ENCODE measurements at regions not wholly inside any gene's neighbourhood (a gene's known extent, or its start where the extent isn't known, plus 50 kb on each side); places are given as distances from the start of the nearest gene placed in this dataset.
"Not testable (repeated sequence)": the region's sequence is repeated elsewhere in the genome, so short reads cannot be mapped to it uniquely, and the experiment has no call there.

DNA sequence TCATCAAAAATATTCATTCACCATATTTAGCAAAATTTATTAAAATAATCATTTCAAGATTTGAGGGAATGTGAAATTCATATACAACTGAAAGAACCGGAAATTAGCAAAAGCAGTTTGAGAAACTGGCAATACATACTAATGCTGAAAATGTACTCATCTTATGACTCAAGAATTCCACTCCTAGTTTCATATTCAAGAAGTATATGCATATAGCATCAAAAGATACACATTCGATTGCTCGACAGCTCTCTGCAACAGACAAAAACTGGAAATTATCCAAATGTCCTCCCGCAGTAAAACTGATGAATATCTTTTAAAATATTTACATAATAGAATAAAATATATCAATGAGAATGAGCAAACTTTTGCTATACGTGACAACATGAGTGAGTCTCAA, 189.2 kb upstream of the MGAT4C start:
- FAIRE-seq (no peak), DNase-seq (ENCODE audit: insufficient read length, low spot score) (no peak)
- TF ChIP-seq PAX5 (IDR thresholded peaks at IDR 0.05; ENCODE audit: insufficient read depth, low read length, severe bottlenecking), result no peak
- TF ChIP-seq POLR2AphosphoS5 (IDR thresholded peaks at IDR 0.05; ENCODE audit: low read depth, low read length), result no peak
- TF ChIP-seq POU2F2 (IDR thresholded peaks at IDR 0.05; ENCODE audit: low read depth, low read length), result no peak
- no peak for TF ChIP-seq POLR2A (IDR thresholded peaks at IDR 0.05; ENCODE audit: low read depth, low read length)
- TF ChIP-seq TAF1 (IDR thresholded peaks at IDR 0.05; ENCODE audit: low read depth, low read length), result no peak
- no peak for TF ChIP-seq SPI1 (IDR thresholded peaks at IDR 0.05; ENCODE audit: low read depth, low read length)

DNA sequence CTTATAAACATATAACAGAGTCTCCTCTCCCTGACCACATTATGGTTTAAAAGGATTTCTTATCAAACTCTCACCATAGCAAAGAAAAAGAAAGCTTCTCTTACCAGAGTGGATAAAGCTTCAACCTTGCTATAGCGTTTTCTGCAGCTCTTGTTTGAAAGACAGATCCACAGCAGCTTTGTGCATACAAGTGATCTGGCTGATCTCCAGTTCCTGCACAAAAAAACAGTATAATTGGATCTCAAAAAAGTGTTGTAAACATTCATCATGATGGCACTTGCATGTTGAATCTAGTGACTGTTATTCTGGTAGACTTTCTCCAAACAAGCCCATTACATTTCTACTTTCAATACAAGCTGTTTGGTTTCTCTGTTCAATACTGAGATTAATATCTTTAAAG, 178.9 kb upstream of the MGAT4C start:
- FAIRE-seq (no peak), DNase-seq (ENCODE audit: insufficient read length, low spot score) (no peak)
- no peak for TF ChIP-seq POU2F2 (IDR thresholded peaks at IDR 0.05; ENCODE audit: low read depth, low read length)
- no peak for TF ChIP-seq POLR2AphosphoS5 (IDR thresholded peaks at IDR 0.05; ENCODE audit: low read depth, low read length)
- TF ChIP-seq POLR2A (IDR thresholded peaks at IDR 0.05; ENCODE audit: low read depth, low read length), result no peak
- TF ChIP-seq SPI1 (IDR thresholded peaks at IDR 0.05; ENCODE audit: low read depth, low read length), result no peak
- no peak for TF ChIP-seq PAX5 (IDR thresholded peaks at IDR 0.05; ENCODE audit: insufficient read depth, low read length, severe bottlenecking)
- no peak for TF ChIP-seq TAF1 (IDR thresholded peaks at IDR 0.05; ENCODE audit: low read depth, low read length)

DNA sequence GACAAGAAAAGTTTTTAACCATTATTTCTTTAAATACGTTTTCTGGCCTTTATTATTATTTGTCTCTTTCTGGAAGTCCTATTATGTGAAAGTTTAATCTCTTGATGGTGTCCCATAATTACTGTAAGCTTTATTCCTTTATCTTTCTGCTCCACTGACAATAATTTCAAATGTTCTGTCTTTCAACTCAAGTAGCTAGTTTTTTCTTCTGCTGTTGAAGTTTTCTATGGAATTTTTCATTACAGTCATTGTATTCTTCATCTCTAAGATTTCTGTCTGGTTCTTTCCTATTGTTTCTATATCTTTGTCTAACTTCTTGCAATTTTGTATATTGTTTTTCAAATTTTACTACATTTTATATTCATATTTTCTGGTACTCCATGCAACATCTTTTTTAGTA, 173.6 kb upstream of the MGAT4C start:
- no peak for FAIRE-seq

DNA sequence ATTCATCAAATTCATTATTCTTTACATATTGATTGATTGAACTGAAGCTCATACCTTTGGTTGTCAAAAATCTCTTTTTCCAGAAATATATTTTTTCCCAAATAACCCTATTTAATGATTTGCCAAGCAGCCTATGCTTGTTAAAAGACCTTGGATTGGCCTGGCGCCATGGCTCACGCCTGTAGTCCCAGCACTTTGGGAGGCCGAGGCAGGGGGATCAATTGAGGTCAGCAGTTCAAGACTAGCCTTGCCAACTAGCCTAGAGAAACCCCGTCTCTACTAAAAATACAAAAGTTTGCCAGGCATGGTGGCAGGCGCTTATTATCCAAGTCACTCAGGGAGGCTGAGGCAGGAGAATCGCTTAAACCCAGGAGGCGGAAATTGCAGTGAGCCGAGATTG, 165.1 kb upstream of the MGAT4C start:
- FAIRE-seq (no peak), DNase-seq (ENCODE audit: insufficient read length, low spot score) (no peak)
- TF ChIP-seq SPI1 (IDR thresholded peaks at IDR 0.05; ENCODE audit: low read depth, low read length), result no peak
- TF ChIP-seq TAF1 (IDR thresholded peaks at IDR 0.05; ENCODE audit: low read depth, low read length), result no peak
- no peak for TF ChIP-seq POLR2AphosphoS5 (IDR thresholded peaks at IDR 0.05; ENCODE audit: low read depth, low read length)
- no peak for TF ChIP-seq POLR2A (IDR thresholded peaks at IDR 0.05; ENCODE audit: low read depth, low read length)
- TF ChIP-seq PAX5 (IDR thresholded peaks at IDR 0.05; ENCODE audit: insufficient read depth, low read length, severe bottlenecking), result no peak
- TF ChIP-seq POU2F2 (IDR thresholded peaks at IDR 0.05; ENCODE audit: low read depth, low read length), result no peak

More for the DNA sequence above, 173.6 kb upstream of the MGAT4C start:
- DNase-seq (ENCODE audit: insufficient read length, low spot score), result no peak
- TF ChIP-seq POLR2A (IDR thresholded peaks at IDR 0.05; ENCODE audit: low read depth, low read length), result no peak
- TF ChIP-seq PAX5 (IDR thresholded peaks at IDR 0.05; ENCODE audit: insufficient read depth, low read length, severe bottlenecking), result no peak
- no peak for TF ChIP-seq TAF1 (IDR thresholded peaks at IDR 0.05; ENCODE audit: low read depth, low read length)
- TF ChIP-seq POU2F2 (IDR thresholded peaks at IDR 0.05; ENCODE audit: low read depth, low read length), result no peak
- TF ChIP-seq POLR2AphosphoS5 (IDR thresholded peaks at IDR 0.05; ENCODE audit: low read depth, low read length), result no peak
- TF ChIP-seq SPI1 (IDR thresholded peaks at IDR 0.05; ENCODE audit: low read depth, low read length), result no peak

DNA sequence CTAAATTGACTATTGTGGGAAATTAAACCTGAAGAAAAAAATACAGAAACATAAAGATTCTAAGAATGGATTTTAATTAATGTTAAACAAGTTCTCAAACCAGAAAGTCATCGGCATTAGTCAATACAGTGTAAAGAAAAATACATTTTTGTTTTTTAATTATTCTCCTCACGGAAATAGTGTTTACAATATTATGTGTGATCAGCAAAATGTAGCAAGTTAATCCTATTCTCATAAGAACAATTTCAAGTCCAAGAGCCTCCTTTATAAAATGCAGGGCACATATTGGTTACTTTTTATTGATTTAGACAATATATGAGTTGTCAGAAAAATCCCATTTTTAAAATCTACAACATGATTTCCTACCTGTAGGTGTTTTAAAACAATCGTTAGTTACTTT, 158.0 kb upstream of the MGAT4C start:
- FAIRE-seq, result no peak

DNA sequence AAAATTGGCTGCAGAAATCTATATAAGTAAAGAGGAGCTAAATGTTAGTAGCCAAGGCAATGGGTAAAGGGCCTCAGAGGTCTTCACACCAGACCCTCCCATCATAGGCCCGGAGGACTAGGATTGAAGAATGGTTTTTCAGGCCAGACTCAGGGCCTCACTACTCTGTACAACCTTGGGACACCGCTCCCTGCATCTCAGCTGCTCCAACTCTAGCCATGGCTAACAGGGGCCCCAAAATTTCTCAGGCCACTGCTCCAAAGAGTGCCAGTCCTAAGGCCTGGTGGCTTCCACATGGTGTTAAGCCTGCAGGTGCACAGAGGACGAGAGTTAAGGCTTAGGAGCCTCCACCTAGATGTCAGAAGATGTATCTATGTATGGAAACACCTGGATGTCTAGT, 155.5 kb upstream of the MGAT4C start:
- no peak for DNase-seq (ENCODE audit: insufficient read length, low spot score)
- FAIRE-seq, result no peak
- no peak for TF ChIP-seq TAF1 (IDR thresholded peaks at IDR 0.05; ENCODE audit: low read depth, low read length)
- TF ChIP-seq SPI1 (IDR thresholded peaks at IDR 0.05; ENCODE audit: low read depth, low read length), result no peak
- no peak for TF ChIP-seq POU2F2 (IDR thresholded peaks at IDR 0.05; ENCODE audit: low read depth, low read length)
- TF ChIP-seq POLR2AphosphoS5 (IDR thresholded peaks at IDR 0.05; ENCODE audit: low read depth, low read length), result no peak
- no peak for TF ChIP-seq POLR2A (IDR thresholded peaks at IDR 0.05; ENCODE audit: low read depth, low read length)
- no peak for TF ChIP-seq PAX5 (IDR thresholded peaks at IDR 0.05; ENCODE audit: insufficient read depth, low read length, severe bottlenecking)

More for the DNA sequence above, 158.0 kb upstream of the MGAT4C start:
- DNase-seq (ENCODE audit: insufficient read length, low spot score), result no peak
- TF ChIP-seq POU2F2 (IDR thresholded peaks at IDR 0.05; ENCODE audit: low read depth, low read length), result no peak

DNA sequence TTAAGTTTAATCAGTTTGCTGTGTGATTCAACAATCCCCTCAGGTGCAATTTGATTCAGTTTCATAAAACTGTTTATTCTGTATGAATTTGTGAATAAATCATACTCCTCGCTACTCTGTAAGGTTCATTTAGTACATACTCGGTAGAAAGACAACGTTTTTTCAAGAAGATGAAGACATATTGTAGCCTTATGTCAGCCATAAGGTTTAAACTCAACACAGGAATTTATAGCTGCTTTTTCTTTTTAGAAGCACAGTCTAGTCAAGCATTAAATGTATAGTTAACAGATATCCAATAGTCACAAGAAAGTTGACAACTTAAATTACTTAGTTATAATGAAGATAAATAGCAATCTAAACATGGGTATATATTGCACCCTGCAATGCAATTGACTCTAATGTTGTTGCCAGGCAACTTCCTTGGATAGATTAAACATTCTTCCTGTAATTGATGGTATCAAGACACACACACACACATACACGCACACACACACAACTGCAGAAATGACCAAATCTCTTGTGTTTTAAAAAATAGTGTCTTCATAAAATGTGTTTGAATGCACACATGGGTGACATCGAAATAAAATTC, 151.5 kb upstream of the MGAT4C start:
- DNase-seq (ENCODE audit: insufficient read length, low spot score) (no peak), FAIRE-seq (no peak)
- TF ChIP-seq SPI1 (IDR thresholded peaks at IDR 0.05; ENCODE audit: low read depth, low read length), result no peak
- no peak for TF ChIP-seq POLR2A (IDR thresholded peaks at IDR 0.05; ENCODE audit: low read depth, low read length)
- no peak for TF ChIP-seq TAF1 (IDR thresholded peaks at IDR 0.05; ENCODE audit: low read depth, low read length)
- no peak for TF ChIP-seq POLR2AphosphoS5 (IDR thresholded peaks at IDR 0.05; ENCODE audit: low read depth, low read length)
- TF ChIP-seq PAX5 (IDR thresholded peaks at IDR 0.05; ENCODE audit: insufficient read depth, low read length, severe bottlenecking), result no peak
- TF ChIP-seq POU2F2 (IDR thresholded peaks at IDR 0.05; ENCODE audit: low read depth, low read length), result no peak

DNA sequence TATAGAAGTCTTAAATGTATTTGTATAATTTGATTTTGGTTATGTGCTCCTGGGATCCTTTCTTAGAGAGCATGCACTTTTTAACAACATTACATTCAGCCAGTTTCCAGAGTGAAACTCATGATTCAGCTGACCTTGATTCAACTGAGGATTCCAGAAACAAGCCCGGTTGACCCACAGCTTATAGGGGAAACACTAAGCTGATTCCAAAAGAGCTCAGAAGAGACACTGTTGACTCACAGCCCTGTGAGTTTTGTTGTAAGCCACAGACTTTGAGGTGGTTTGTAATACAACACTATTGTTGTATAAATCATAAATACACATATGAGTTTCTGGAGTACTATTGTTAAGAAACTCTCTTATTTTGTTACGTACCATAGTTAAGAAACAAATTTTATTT, 133.8 kb upstream of the MGAT4C start:
- DNase-seq (ENCODE audit: insufficient read length, low spot score) (no peak), FAIRE-seq (no peak)
- TF ChIP-seq SPI1 (IDR thresholded peaks at IDR 0.05; ENCODE audit: low read depth, low read length), result no peak
- no peak for TF ChIP-seq PAX5 (IDR thresholded peaks at IDR 0.05; ENCODE audit: insufficient read depth, low read length, severe bottlenecking)
- no peak for TF ChIP-seq POLR2AphosphoS5 (IDR thresholded peaks at IDR 0.05; ENCODE audit: low read depth, low read length)
- TF ChIP-seq TAF1 (IDR thresholded peaks at IDR 0.05; ENCODE audit: low read depth, low read length), result no peak
- no peak for TF ChIP-seq POU2F2 (IDR thresholded peaks at IDR 0.05; ENCODE audit: low read depth, low read length)
- no peak for TF ChIP-seq POLR2A (IDR thresholded peaks at IDR 0.05; ENCODE audit: low read depth, low read length)

DNA sequence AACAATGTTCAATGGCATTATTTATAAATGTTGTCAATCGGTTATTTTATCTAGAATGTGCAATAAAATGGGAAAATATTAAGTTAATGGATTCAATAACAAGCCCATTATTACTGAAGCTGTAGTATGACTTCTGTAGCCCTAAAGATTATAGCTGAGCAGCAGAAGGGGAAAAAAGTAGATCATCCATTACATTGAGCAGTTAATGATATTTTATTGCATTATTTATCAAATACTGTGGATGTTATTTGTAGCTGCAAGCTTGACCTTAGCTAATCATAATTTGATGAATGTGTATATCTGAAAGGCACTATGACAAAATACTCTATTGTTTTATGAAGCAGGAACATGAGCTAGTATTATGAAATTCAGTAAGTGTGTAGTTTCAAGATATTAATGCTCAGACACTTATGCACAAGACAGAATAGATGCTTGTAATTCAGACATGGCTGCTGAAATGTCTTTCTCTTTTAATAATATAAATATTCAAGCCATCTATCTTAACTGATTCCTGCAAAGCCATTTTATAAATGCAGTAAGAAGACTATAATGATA, 131.5 kb upstream of the MGAT4C start:
- FAIRE-seq (no peak), DNase-seq (ENCODE audit: insufficient read length, low spot score) (no peak)
- TF ChIP-seq SPI1 (IDR thresholded peaks at IDR 0.05; ENCODE audit: low read depth, low read length) (no peak), PAX5 (IDR thresholded peaks at IDR 0.05; ENCODE audit: insufficient read depth, low read length, severe bottlenecking) (no peak), TAF1 (IDR thresholded peaks at IDR 0.05; ENCODE audit: low read depth, low read length) (no peak), POU2F2 (IDR thresholded peaks at IDR 0.05; ENCODE audit: low read depth, low read length) (no peak), POLR2A (IDR thresholded peaks at IDR 0.05; ENCODE audit: low read depth, low read length) (no peak), POLR2AphosphoS5 (IDR thresholded peaks at IDR 0.05; ENCODE audit: low read depth, low read length) (no peak)

- FAIRE-seq; DNase-seq (ENCODE audit: insufficient read length, low spot score): not testable (repeated sequence)
Measured at GRCh38 chr12:86383759-86384158, 127.6 kb upstream of the MGAT4C start.

All from GM12891 (cell line).